Left lobe of liver (tissue), 2 donors: ENCODE measurements at regions not wholly inside any gene's neighbourhood (a gene's known extent, or its start where the extent isn't known, plus 50 kb on each side); places are given as distances from the start of the nearest gene placed in this dataset.

Experiments used
- ATAC-seq: fragments of 200-7000 bp; cut with Tn5 transposase; one replicate; pipeline ENCODE4 v1.9.1; 2020; ENCODE audit warnings: mild to moderate bottlenecking, moderate library complexity
- DNase-seq: peaks from one replicate; pipeline ENCODE4 v3.0.0-alpha.2; 2020; ENCODE audit warnings: low spot score
- donor health status: DM: no; HTN: no; CAD: no; lungs with moderate emphysema.
- donor health status: DM: no; HTN: yes; CAD: no.

GRCh38 chr6:43838276-43839036 is 68.4 kb downstream of the VEGFA start:
- DNase-seq = peak; percentile 67
- peak; percentile 85 for ATAC-seq

- DNase-seq (no peak), ATAC-seq (no peak)
These were observed 67.5 kb downstream of the VEGFA start for GRCh38 chr6:43837507-43837906.

- no peak for DNase-seq
- no peak for ATAC-seq
These were observed 66.7 kb downstream of the VEGFA start for GRCh38 chr6:43836507-43837240.
